Neural cell (in vitro differentiated cells): ENCODE measurements at regions not wholly inside any gene's neighbourhood (a gene's known extent, or its start where the extent isn't known, plus 50 kb on each side); places are given as distances from the start of the nearest gene placed in this dataset.

ENCODE experiments used
- H2AFZ ChIP-seq: fragments of 200-600, 300-800 bp; sonication (generic), shearing (Covaris generic); 2 replicates; pipeline ENCODE4 v1.6.0; 2014; ENCODE audit warnings: low read depth, mild to moderate bottlenecking, antibody characterized with exemption, low read length, moderate library complexity
- H3F3A ChIP-seq: fragments of 200-600 bp; shearing (Covaris generic); 2 replicates; pipeline ENCODE4 v1.6.1; 2016; ENCODE audit warnings: mild to moderate bottlenecking, moderate library complexity, mixed read lengths, antibody characterized with exemption, low read length; ENCODE audit not compliant: insufficient read depth, poor library complexity, severe bottlenecking
- H3K27ac ChIP-seq: fragments of 200-600, 300-800 bp; sonication (generic), shearing (Covaris generic); 2 replicates; pipeline ENCODE4 v1.5.1; 2014; ENCODE audit warnings: mild to moderate bottlenecking, low read length, moderate library complexity
- H3K27me3 ChIP-seq: fragments of 300-800, 200-600 bp; sonication (generic), shearing (Covaris generic); 2 replicates; pipeline ENCODE4 v1.6.0; 2014; ENCODE audit warnings: mild to moderate bottlenecking, low read depth, low read length, moderate library complexity; ENCODE audit not compliant: insufficient read depth
- H3K36me3 ChIP-seq: fragments of 300-800, 200-600 bp; sonication (generic), shearing (Covaris generic); 2 replicates; pipeline ENCODE4 v1.5.1; 2014; ENCODE audit warnings: mild to moderate bottlenecking, antibody characterized with exemption, low read length, moderate library complexity; ENCODE audit not compliant: insufficient read depth
- H3K4me2 ChIP-seq: fragments of 300-800, 200-600 bp; sonication (generic), shearing (Covaris generic); 2 replicates; pipeline ENCODE4 v1.6.0; 2014; ENCODE audit warnings: mild to moderate bottlenecking, low read length
- H3K4me3 ChIP-seq: fragments of 300-800, 200-600 bp; sonication (generic), shearing (Covaris generic); 2 replicates; pipeline ENCODE4 v1.5.1; 2014; ENCODE audit warnings: mild to moderate bottlenecking, low read length, moderate library complexity
- H3K79me2 ChIP-seq: fragments of 200-600 bp; shearing (Covaris generic); replicated peaks from 2 replicates; pipeline ENCODE4 v1.6.0; 2014; ENCODE audit warnings: mild to moderate bottlenecking, low read length, moderate library complexity; ENCODE audit not compliant: insufficient read depth
- H3K9ac ChIP-seq: fragments of 300-800, 200-600 bp; sonication (generic), shearing (Covaris generic); 2 replicates; pipeline ENCODE4 v1.6.1; 2016; ENCODE audit warnings: mild to moderate bottlenecking, low read length, mixed read lengths
- H3K9me2 ChIP-seq: fragments of 200-600 bp; shearing (Covaris generic); 2 replicates; pipeline ENCODE4 v1.6.1; 2016; ENCODE audit warnings: mild to moderate bottlenecking, low read length, mixed read lengths; ENCODE audit not compliant: insufficient read depth
- H3K9me3 ChIP-seq: fragments of 200-600, 300-800 bp; sonication (generic), shearing (Covaris generic); 2 replicates; pipeline ENCODE4 v1.6.1; 2016; ENCODE audit warnings: mild to moderate bottlenecking, mixed run types, low read length, moderate library complexity, mixed read lengths
- H4K20me1 ChIP-seq: fragments of 200-600 bp; shearing (Covaris generic); 2 replicates; pipeline ENCODE4 v1.6.1; 2016; ENCODE audit warnings: mild to moderate bottlenecking, mixed run types; ENCODE audit not compliant: insufficient read depth
- CTCF ChIP-seq: fragments of 450-650 bp; IDR thresholded peaks from 2 replicates; pipeline ENCODE4 v1.5.1; 2014; ENCODE audit warnings: antibody characterized with exemption, mild to moderate bottlenecking, moderate library complexity; ENCODE audit not compliant: poor library complexity, severe bottlenecking
- EP300 ChIP-seq: fragments of 450-650 bp; conservative IDR thresholded peaks from 2 replicates; pipeline ENCODE4 v1.6.1; 2014; ENCODE audit warnings: antibody characterized with exemption, mild to moderate bottlenecking, moderate library complexity; ENCODE audit not compliant: poor library complexity, severe bottlenecking
- EZH2 ChIP-seq: fragments of 200-600, 300-800 bp; shearing (Covaris generic), sonication (generic); IDR thresholded peaks from 2 replicates; pipeline ENCODE4 v1.6.1; 2014; ENCODE audit warnings: antibody characterized with exemption, low read length, borderline replicate concordance, mild to moderate bottlenecking; ENCODE audit not compliant: insufficient read depth, poor library complexity, severe bottlenecking
- MXI1 ChIP-seq: fragments of 450-650 bp; conservative IDR thresholded peaks from 2 replicates; pipeline ENCODE4 v1.6.1; 2014; ENCODE audit warnings: antibody characterized with exemption, mild to moderate bottlenecking; ENCODE audit not compliant: poor library complexity, severe bottlenecking
- POLR2AphosphoS5 ChIP-seq: IDR thresholded peaks from 2 replicates; pipeline ENCODE4 v1.6.1; 2012
- RAD21 ChIP-seq: fragments of 450-650 bp; conservative IDR thresholded peaks from 2 replicates; pipeline ENCODE4 v1.6.1; 2014; ENCODE audit warnings: antibody characterized with exemption, mild to moderate bottlenecking, moderate library complexity
- REST ChIP-seq: IDR thresholded peaks from 2 replicates; pipeline ENCODE4 v1.6.1; 2012; ENCODE audit warnings: borderline replicate concordance
- SMC3 ChIP-seq: fragments of 450-650 bp; conservative IDR thresholded peaks from 2 replicates; pipeline ENCODE4 v1.6.1; 2014; ENCODE audit warnings: antibody characterized with exemption, mild to moderate bottlenecking, moderate library complexity; ENCODE audit not compliant: poor library complexity
- TAF1 ChIP-seq: IDR thresholded peaks from 2 replicates; pipeline ENCODE4 v1.6.1; 2012; ENCODE audit warnings: low read depth

GRCh38 chr10:10359263-10359662 lies 658.4 kb upstream of the CELF2 start:
- Histone ChIP-seq H3K9me2 (no peaks in the 10 kb centered on the region), H3K9me3 (no peaks in the 10 kb centered on the region), H3K9ac (no peak overlapping the region), H4K20me1 (no peaks in the 10 kb centered on the region), H3F3A (no peaks in the 10 kb centered on the region), H3K4me3 (no peak overlapping the region), H3K27ac (no peak overlapping the region), H2AFZ (no peak overlapping the region), H3K4me2 (no peak overlapping the region), H3K27me3 (no peaks in the 10 kb centered on the region), H3K36me3 (no peaks in the 10 kb centered on the region), H3K79me2 (no peaks in the 10 kb centered on the region)
- TF ChIP-seq RAD21 (no peak), CTCF (no peak), TAF1 (no peak), EZH2 (no peak), REST (no peak), EP300 (no peak), MXI1 (no peak), SMC3 (no peak), POLR2AphosphoS5 (no peak)

GRCh38 chr10:10361301-10361885 lies 656.3 kb upstream of the CELF2 start:
- H3K36me3 ChIP-seq, result no peaks in the 10 kb centered on the region
- no peaks in the 10 kb centered on the region for H3K9me3 ChIP-seq
- H3F3A ChIP-seq, result peaks cover 4% of the 10 kb centered on the region
- no peaks in the 10 kb centered on the region for H4K20me1 ChIP-seq
- no peak overlapping the region for H3K9ac ChIP-seq
- no peaks in the 10 kb centered on the region for H3K9me2 ChIP-seq
- no peak overlapping the region for H3K4me2 ChIP-seq
- H3K27ac ChIP-seq, result no peak overlapping the region
- H3K79me2 ChIP-seq, result no peaks in the 10 kb centered on the region
- H3K27me3 ChIP-seq, result no peaks in the 10 kb centered on the region
- TF ChIP-seq CTCF (no peak), EP300 (no peak)
- H2AFZ ChIP-seq, result no peak overlapping the region
- no peak overlapping the region for H3K4me3 ChIP-seq
